HCT116 (cell line): ENCODE measurements at regions not wholly inside any gene's neighbourhood (a gene's known extent, or its start where the extent isn't known, plus 50 kb on each side); places are given as distances from the start of the nearest gene placed in this dataset.

Experiments used
- ATAC-seq: fragments of 200-7000 bp; cut with Tn5 transposase; 2 replicates; pipeline ENCODE4 v1.9.1; 2020; ENCODE audit warnings: mild to moderate bottlenecking, moderate library complexity
- BruUV-seq: library from RNA; stranded (reverse); fragments of 400-500 nt; replicated peaks from 2 replicates; lab custom pipeline; 2021; lab: Mats Ljungman, UMichigan
- CTCF ChIA-PET: fragments of 300-600 bp; sonication (Branson Sonifier 250); formaldehyde crosslinking; loops from one replicate; lab custom pipeline; 2021; ENCODE audit warnings: antibody characterized with exemption; lab: Charles Lee
- POLR2A ChIA-PET: fragments of 300-600, 350-600 bp; sonication (Branson Sonifier 250); formaldehyde crosslinking; loops from one replicate; lab custom pipeline; 2021; ENCODE audit warnings: antibody characterized with exemption; lab: Charles Lee
- RAD21 ChIA-PET, 2 experiments: fragments of 300-600 bp; sonication (Branson Sonifier 250); formaldehyde crosslinking; loops; one replicate each; lab custom pipeline; 2023; ENCODE audit warnings: low total read pairs in 2 of 2; ENCODE audit not compliant: uncharacterized antibody in 2 of 2, unreplicated experiment in 2 of 2, low non-redundant PET in 1 of 2; lab: Charles Lee
- DNase-seq: peaks from one replicate; pipeline ENCODE4 v3.0.0-alpha.2; 2010; ENCODE audit warnings: low read depth, low spot score
- H2AFZ ChIP-seq: fragments of 200-600 bp; shearing (Covaris generic), sonication (generic); 2 replicates; pipeline ENCODE4 v1.6.1; 2017; ENCODE audit warnings: low read depth, mixed run types, mixed read lengths, antibody characterized with exemption, low read length; ENCODE audit not compliant: poor library complexity, severe bottlenecking
- H3K27ac ChIP-seq: 2 replicates; pipeline ENCODE4 v1.5.1; 2012; ENCODE audit warnings: low read depth, low read length
- H3K27me3 ChIP-seq: fragments of 200-600 bp; sonication (generic); 2 replicates; pipeline ENCODE4 v1.6.1; 2016; ENCODE audit warnings: mixed run types, low read length, mixed read lengths; ENCODE audit not compliant: insufficient read depth
- H3K36me3 ChIP-seq, 2 experiments: fragments of 200-500 bp in 1 of 2; fragments of 200-600 bp in 1 of 2; sonication (Bioruptor generic) in 1 of 2; sonication (generic) in 1 of 2; 2 replicates each; pipeline versions ENCODE4 v1.5.1 to v1.6.1; 2014 to 2016; ENCODE audit warnings: low read length in 2 of 2, inconsistent platforms in 1 of 2, mixed read lengths in 1 of 2, mixed run types in 1 of 2; ENCODE audit not compliant: insufficient read depth in 2 of 2, control insufficient read depth in 1 of 2
- H3K4me1 ChIP-seq, 2 experiments: fragments of 200-600 bp in 1 of 2; sonication (generic) in 1 of 2; 2 replicates each; pipeline versions ENCODE4 v1.5.1 to v1.6.1; 2012 to 2017; ENCODE audit warnings: low read length in 2 of 2, inconsistent platforms in 1 of 2, mild to moderate bottlenecking in 1 of 2, mixed read lengths in 1 of 2, mixed run types in 1 of 2, moderate library complexity in 1 of 2; ENCODE audit not compliant: insufficient read depth in 2 of 2, control insufficient read depth in 1 of 2
- H3K4me2 ChIP-seq: fragments of 200-600 bp; sonication (generic); 2 replicates; pipeline ENCODE4 v1.6.1; 2017; ENCODE audit warnings: mixed run types, low read length, mixed read lengths
- H3K4me3 ChIP-seq, 2 experiments: fragments of 200-600 bp in 1 of 2; sonication (generic) in 1 of 2; replicated peaks in 1 of 2; 2 replicates each; pipeline ENCODE4 v1.5.1; 2011 to 2016; ENCODE audit warnings: low read length in 2 of 2, control low read depth in 1 of 2, low read depth in 1 of 2, mild to moderate bottlenecking in 1 of 2, mixed read lengths in 1 of 2, mixed run types in 1 of 2
- H3K79me2 ChIP-seq: fragments of 200-600 bp; sonication (generic); 2 replicates; pipeline ENCODE4 v1.6.1; 2017; ENCODE audit warnings: mild to moderate bottlenecking, mixed run types, low read length, moderate library complexity, mixed read lengths; ENCODE audit not compliant: insufficient read depth
- H3K9ac ChIP-seq: fragments of 200-600 bp; sonication (generic); 2 replicates; pipeline ENCODE4 v1.6.1; 2016; ENCODE audit warnings: low read length, mixed read lengths
- H3K9me2 ChIP-seq: fragments of 200-600 bp; sonication (generic), shearing (Covaris generic); 2 replicates; pipeline ENCODE4 v1.6.1; 2017; ENCODE audit warnings: mixed run types, mild to moderate bottlenecking, moderate library complexity; ENCODE audit not compliant: insufficient read depth
- H3K9me3 ChIP-seq, 2 experiments: fragments of 200-500 bp in 1 of 2; fragments of 200-600 bp in 1 of 2; sonication (Bioruptor generic) in 1 of 2; sonication (generic) in 1 of 2; 2 replicates each; pipeline ENCODE4 v1.6.1; 2014 to 2017; ENCODE audit warnings: low read length in 2 of 2, mixed read lengths in 2 of 2, inconsistent platforms in 1 of 2, low read depth in 1 of 2, mild to moderate bottlenecking in 1 of 2, mixed run types in 1 of 2, moderate library complexity in 1 of 2; ENCODE audit not compliant: control insufficient read depth in 1 of 2, insufficient read depth in 1 of 2
- H4K20me1 ChIP-seq: fragments of 200-600 bp; sonication (generic), shearing (Covaris generic); 2 replicates; pipeline ENCODE4 v1.6.1; 2017; ENCODE audit warnings: mixed run types, mild to moderate bottlenecking, moderate library complexity; ENCODE audit not compliant: insufficient read depth
- ATF3 ChIP-seq: IDR thresholded peaks from 2 replicates; pipeline ENCODE4 v1.6.1; 2012
- CBX3 ChIP-seq: IDR thresholded peaks from 2 replicates; pipeline ENCODE4 v1.6.1; 2012; ENCODE audit warnings: low read depth
- CEBPB ChIP-seq: IDR thresholded peaks from 2 replicates; pipeline ENCODE4 v1.6.1; 2012; ENCODE audit warnings: low read depth
- ELF1 ChIP-seq: IDR thresholded peaks from 2 replicates; pipeline ENCODE4 v1.6.1; 2012; ENCODE audit warnings: low read depth, borderline replicate concordance
- EZH2phosphoT487 ChIP-seq: fragments of 200-600 bp; IDR thresholded peaks from 2 replicates; pipeline ENCODE4 v1.6.1; 2018; ENCODE audit warnings: antibody characterized with exemption, borderline replicate concordance
- JUND ChIP-seq: IDR thresholded peaks from 2 replicates; pipeline ENCODE4 v1.6.1; 2012
- POLR2A ChIP-seq: IDR thresholded peaks from 2 replicates; pipeline ENCODE4 v1.7.0; 2011; ENCODE audit warnings: borderline replicate concordance; ENCODE audit not compliant: insufficient read depth, insufficient read length; ENCODE audit errors: extremely low read depth
- REST ChIP-seq: IDR thresholded peaks from 2 replicates; pipeline ENCODE4 v1.6.1; 2012; ENCODE audit warnings: low read depth
- SIN3A ChIP-seq: IDR thresholded peaks from 2 replicates; pipeline ENCODE4 v1.6.1; 2012; ENCODE audit warnings: low read depth
- TCF7L2 ChIP-seq: IDR thresholded peaks from 2 replicates; pipeline ENCODE4 v1.7.0; 2011; ENCODE audit warnings: borderline replicate concordance, inconsistent platforms; ENCODE audit not compliant: insufficient read depth, insufficient read length; ENCODE audit errors: extremely low read depth
- YY1 ChIP-seq: IDR thresholded peaks from 2 replicates; pipeline ENCODE4 v1.6.1; 2011; ENCODE audit warnings: low read length, low read depth, moderate library complexity, mild to moderate bottlenecking; ENCODE audit not compliant: insufficient replicate concordance; ENCODE audit errors: extremely low read depth
- ZBTB33 ChIP-seq: IDR thresholded peaks from 2 replicates; pipeline ENCODE4 v1.6.1; 2011; ENCODE audit warnings: mild to moderate bottlenecking, low read length, moderate library complexity; ENCODE audit not compliant: insufficient replicate concordance; ENCODE audit errors: extremely low read depth
- ZFX ChIP-seq: fragments of 450-650 bp; IDR thresholded peaks from 2 replicates; pipeline ENCODE4 v1.6.1; 2017
- ZNF274 ChIP-seq: fragments of 200-500 bp; sonication (Bioruptor generic); IDR thresholded peaks from 2 replicates; pipeline ENCODE4 v1.6.1; 2014; ENCODE audit warnings: mild to moderate bottlenecking, low read depth, low read length, inconsistent platforms
- intact Hi-C: fragments of 100-400 bp; cut with micrococcal nuclease; formaldehyde crosslinking; loops from 2 replicates; pipeline ENCODE4 v1.10.0; 2022

- no peak for DNase-seq
- H3K27me3 ChIP-seq, result no peaks in the 10 kb centered on the region
- no peaks in the 10 kb centered on the region for H4K20me1 ChIP-seq
- no peak overlapping the region for H3K9ac ChIP-seq
- ChIA-PET POLR2A (no interaction called here), RAD21 (no interaction called here), CTCF (no interaction called here)
- H2AFZ ChIP-seq, result no peak overlapping the region
- H3K9me2 ChIP-seq, result no peaks in the 10 kb centered on the region
- intact Hi-C loops, result no loop called here
- H3K36me3 ChIP-seq, result no peaks in the 10 kb centered on the region
- no peaks in the 10 kb centered on the region for H3K79me2 ChIP-seq
- no peak for ATAC-seq
- BruUV-seq, result no TSS peak
- H3K4me3 ChIP-seq, result no peak overlapping the region
- H3K27ac ChIP-seq, result no peak overlapping the region
- H3K4me2 ChIP-seq, result no peak overlapping the region
- H3K4me1 ChIP-seq, result no peaks in the 10 kb centered on the region
- no peak for TF ChIP-seq ZFX
- no peak for TF ChIP-seq CEBPB
- no peak for TF ChIP-seq ZNF274
- TF ChIP-seq POLR2A, result no peak
- TF ChIP-seq REST, result no peak
- TF ChIP-seq ELF1, result no peak
- no peak for TF ChIP-seq JUND
- no peak for TF ChIP-seq ZBTB33
- TF ChIP-seq EZH2phosphoT487, result no peak
- no peak for TF ChIP-seq TCF7L2
- no peak for TF ChIP-seq YY1
- TF ChIP-seq ATF3, result no peak
- no peak for TF ChIP-seq CBX3
- TF ChIP-seq SIN3A, result no peak
- TF ChIP-seq, all 23 proteins: peak for 0
- peaks cover 0 to 32% of the 10 kb centered on the region in 2 experiments; a peak in 3 of 4 replicates for H3K9me3 ChIP-seq
Measured at GRCh38 chr4:61129971-61130370, 70.2 kb upstream of the ADGRL3 start.
